ENCODE measurements at regions not wholly inside any gene's neighbourhood (a gene's known extent, or its start where the extent isn't known, plus 50 kb on each side); places are given as distances from the start of the nearest gene placed in this dataset.
A peak's percentile ranks its signal among the peaks of the same experiment; 100 is the strongest.

DNA sequence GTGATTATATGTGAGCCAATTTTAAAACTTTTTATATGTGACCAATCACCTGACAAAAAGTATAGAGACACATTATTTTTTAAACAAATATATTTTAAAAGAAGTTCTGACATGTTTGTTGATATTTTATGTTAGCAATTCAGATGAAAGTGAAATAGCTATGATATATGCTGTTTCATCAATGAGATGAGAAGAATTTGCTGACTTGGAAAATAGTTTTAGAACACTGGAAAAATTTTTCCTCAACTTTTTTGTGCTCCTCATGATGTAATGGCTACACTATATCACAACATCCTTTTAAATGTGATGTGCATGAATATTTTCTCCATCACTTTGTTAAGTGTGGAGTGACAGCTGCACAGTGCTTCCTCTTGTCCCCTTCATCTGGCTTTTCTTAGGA lies 434.0 kb downstream of the PLCL1 start:
- Histone ChIP-seq H3K27me3 (no peaks in the 10 kb centered on the region), H3K27ac (no peak overlapping the region), H3K9me3 (replicated peaks) (no peaks in the 10 kb centered on the region), H3K4me3 (no peak overlapping the region), H3K36me3 (no peaks in the 10 kb centered on the region), H3K4me1 (no peaks in the 10 kb centered on the region)
- DNase-seq = no peak

DNA sequence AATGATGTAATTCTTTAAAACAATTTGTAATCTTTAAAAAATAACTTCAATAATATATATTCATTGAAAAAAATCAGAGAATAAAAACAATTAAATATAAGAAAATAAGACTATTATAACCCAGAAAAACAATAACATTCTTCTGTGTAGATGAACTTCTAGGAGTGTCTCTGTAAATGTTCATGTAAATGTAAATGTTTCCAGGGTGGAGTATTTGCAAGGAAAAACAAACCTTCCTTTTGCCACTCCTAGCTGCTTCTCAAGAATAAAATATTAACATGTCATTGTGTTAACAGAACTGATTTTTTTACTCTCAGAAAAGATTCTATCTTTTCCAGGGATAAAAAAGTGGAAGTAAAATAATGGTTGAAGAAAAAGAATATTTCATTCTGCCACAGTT lies 431.9 kb downstream of the PLCL1 start:
- Histone ChIP-seq H3K27ac (no peak overlapping the region), H3K4me1 (no peaks in the 10 kb centered on the region), H3K4me3 (no peak overlapping the region), H3K27me3 (no peaks in the 10 kb centered on the region), H3K9me3 (replicated peaks) (no peaks in the 10 kb centered on the region), H3K36me3 (no peaks in the 10 kb centered on the region)
- DNase-seq = no peak

DNA sequence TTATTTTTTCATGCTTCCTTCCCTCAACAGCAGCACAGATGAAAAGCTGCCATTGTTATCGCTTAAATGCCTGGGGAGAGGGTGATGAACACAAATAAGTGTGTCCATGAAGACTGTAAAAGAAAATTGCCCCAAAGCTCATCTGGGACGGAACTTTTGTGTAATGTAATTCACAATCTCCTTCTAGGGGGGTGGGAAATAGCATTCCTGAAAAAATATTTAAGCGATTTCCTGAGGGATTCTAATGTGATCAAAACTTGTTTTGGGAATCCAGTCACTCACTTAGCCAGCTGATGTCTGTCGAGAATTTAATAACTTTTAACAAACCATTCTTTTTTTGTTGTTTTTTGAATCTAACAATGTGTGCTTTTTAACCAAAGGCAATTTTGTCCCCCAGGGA lies 427.9 kb downstream of the PLCL1 start:
- H3K9me3 ChIP-seq (replicated peaks) = no peaks in the 10 kb centered on the region
- no peak for DNase-seq
- no peak overlapping the region for H3K27ac ChIP-seq
- H3K4me1 ChIP-seq = no peaks in the 10 kb centered on the region
- no peak overlapping the region for H3K4me3 ChIP-seq
- no peaks in the 10 kb centered on the region for H3K36me3 ChIP-seq
- H3K27me3 ChIP-seq = no peaks in the 10 kb centered on the region

DNA sequence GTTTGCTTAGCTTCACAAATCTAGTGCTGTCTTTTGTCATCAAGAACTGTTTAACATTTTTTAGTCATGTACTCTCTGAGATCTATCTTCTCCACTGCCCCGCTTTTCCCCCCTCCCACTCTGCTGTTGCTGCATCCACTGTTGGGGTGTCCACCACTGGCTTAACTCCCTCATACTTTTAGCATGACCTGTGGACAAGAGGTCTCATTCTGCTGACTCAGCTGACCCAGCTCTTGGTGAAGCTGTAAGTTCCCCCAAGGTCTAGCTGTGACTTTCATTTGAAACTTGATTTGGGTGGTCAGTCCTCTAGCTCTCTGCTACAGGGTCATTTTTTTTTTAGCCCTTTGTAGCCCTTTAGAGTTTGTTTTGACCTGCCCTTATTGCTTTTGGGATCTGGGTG lies 427.2 kb downstream of the PLCL1 start:
- DNase-seq = no peak
- Histone ChIP-seq H3K27me3 (no peaks in the 10 kb centered on the region), H3K9me3 (replicated peaks) (no peaks in the 10 kb centered on the region), H3K4me1 (no peaks in the 10 kb centered on the region), H3K36me3 (no peaks in the 10 kb centered on the region), H3K27ac (no peak overlapping the region), H3K4me3 (no peak overlapping the region)

DNA sequence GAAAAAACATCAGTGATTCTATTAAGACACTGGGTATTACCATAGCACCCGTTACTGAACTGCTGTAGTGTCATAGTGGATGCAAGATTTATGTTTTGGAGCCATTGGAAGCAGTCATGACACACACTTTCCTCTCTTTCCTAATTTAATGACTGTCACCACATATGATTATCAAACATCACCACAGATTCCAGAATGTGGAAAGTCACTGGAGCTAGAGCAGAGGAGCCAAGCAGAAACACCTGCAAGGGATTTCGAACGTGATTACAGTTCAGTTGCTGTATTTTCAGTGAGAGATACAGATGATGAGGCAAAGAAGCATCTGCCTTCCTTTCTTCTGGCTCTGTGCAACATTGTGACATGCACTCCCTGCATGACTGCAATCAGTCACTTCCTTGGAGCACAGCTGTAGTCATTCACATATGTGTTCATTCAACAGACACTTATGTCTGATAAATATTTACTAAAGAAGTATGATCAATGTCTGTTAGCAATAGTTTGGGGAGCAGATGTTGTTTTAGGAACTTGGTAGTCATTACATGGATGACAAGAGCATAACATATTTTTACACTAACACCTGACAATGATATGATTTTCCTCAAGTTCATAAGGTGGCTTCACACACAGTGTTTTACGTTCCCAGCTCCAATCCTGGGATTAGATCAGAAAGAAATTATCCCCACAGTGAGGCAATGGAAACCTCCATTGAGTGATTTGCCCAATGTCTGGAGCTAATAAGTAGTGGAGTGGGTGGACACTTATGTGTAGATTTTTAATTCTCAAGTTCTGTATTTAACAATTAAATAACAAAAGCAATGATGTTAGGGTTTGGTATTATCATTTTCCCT lies 416.6 kb downstream of the PLCL1 start:
- Histone ChIP-seq H3K27ac (no peak overlapping the region), H3K36me3 (no peaks in the 10 kb centered on the region), H3K4me1 (no peaks in the 10 kb centered on the region), H3K4me3 (no peak overlapping the region), H3K27me3 (no peaks in the 10 kb centered on the region), H3K9me3 (replicated peaks) (no peaks in the 10 kb centered on the region)
- DNase-seq = no peak

DNA sequence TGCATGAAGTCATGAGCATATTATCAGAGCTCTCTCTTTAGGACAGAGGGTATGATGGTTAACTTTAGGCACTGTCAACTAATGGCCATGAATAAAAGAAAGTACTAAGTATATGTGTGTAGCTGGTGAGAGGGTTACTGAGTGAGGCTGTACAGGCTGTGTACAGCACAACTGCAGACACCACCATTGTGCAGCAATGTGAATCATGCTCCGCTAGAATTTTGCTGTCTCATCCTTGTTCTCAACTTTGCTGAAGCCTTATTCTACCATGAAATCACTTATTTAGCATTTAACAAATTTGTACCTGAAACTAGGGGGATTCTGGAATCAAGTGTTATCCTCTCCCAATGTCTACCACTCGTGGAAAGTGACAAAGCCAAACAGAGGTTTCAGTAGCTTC lies 414.9 kb downstream of the PLCL1 start:
- H3K36me3 ChIP-seq = no peaks in the 10 kb centered on the region
- DNase-seq = no peak
- no peaks in the 10 kb centered on the region for H3K9me3 ChIP-seq (replicated peaks)
- no peak overlapping the region for H3K4me3 ChIP-seq
- H3K4me1 ChIP-seq = no peaks in the 10 kb centered on the region
- no peak overlapping the region for H3K27ac ChIP-seq
- no peaks in the 10 kb centered on the region for H3K27me3 ChIP-seq

DNA sequence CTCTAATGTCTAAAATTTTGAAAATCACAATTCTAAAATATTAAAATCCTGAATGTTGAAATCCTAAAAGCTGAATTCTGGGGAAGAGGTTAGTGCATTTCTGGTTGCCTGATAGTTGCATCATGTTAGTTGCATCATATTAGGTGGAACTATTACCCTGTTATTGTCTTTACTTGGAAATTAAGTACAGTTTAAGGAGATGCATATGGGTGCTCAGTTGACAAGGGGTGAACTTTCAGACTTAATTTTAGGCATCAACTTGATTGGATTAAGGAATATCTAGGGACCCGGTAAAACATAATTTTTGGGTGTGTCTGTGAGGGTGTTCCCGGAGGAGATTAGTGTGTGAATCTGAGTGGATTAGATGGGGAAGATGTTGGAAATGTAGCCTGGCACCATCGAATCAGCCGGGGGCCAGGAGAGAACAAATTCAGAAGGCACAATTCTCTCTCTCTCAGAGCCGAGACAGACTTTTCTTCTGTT lies 409.8 kb downstream of the PLCL1 start:
- Histone ChIP-seq H3K27ac (no peak overlapping the region), H3K36me3 (no peaks in the 10 kb centered on the region), H3K4me3 (no peak overlapping the region), H3K27me3 (no peaks in the 10 kb centered on the region), H3K9me3 (replicated peaks) (no peaks in the 10 kb centered on the region), H3K4me1 (no peaks in the 10 kb centered on the region)
- no peak for DNase-seq

DNA sequence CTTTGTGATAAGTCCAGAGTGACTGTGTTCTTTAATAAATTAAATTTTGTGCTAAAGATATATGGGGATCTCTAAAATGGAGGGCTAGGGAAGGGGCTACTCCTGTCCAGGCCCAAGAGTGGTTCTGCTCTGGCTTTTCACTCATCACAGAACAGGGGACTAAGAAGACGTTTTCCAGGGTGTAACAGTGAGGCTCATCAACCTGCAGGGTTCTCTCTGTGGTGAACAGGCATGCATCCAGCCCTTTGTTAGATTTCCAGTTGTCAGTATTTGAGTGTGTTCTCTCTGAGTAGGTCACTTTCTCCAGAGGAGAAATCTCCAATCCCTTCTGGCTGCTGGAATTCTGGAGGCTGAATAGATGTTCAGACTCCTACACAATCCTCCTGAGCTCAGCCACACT lies 408.9 kb downstream of the PLCL1 start:
- Histone ChIP-seq H3K36me3 (no peaks in the 10 kb centered on the region), H3K27me3 (no peaks in the 10 kb centered on the region), H3K27ac (no peak overlapping the region), H3K4me3 (no peak overlapping the region), H3K9me3 (replicated peaks) (no peaks in the 10 kb centered on the region), H3K4me1 (no peaks in the 10 kb centered on the region)
- no peak for DNase-seq

DNA sequence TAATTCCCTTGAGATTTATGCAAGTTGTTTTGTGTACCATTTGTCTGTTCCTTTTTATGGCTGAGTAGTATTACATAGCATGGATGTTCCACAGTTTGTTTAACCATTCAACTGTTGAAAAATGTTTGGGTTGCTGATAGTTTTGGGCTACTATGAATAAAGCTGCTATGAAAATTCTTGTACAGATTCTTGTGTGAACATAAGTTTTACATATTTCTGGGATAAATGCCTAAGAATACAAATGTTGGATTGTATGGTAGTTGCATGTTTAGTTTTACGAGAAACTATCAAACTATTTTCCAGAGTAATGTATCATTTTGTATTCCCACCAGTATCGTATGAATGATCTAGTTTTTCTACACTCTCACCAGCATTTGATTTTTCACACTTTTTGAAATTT lies 407.3 kb downstream of the PLCL1 start:
- no peak overlapping the region for H3K4me3 ChIP-seq
- H3K27me3 ChIP-seq = no peaks in the 10 kb centered on the region
- no peak overlapping the region for H3K27ac ChIP-seq
- no peaks in the 10 kb centered on the region for H3K4me1 ChIP-seq
- no peak for DNase-seq
- H3K36me3 ChIP-seq = no peaks in the 10 kb centered on the region
- no peaks in the 10 kb centered on the region for H3K9me3 ChIP-seq (replicated peaks)

DNA sequence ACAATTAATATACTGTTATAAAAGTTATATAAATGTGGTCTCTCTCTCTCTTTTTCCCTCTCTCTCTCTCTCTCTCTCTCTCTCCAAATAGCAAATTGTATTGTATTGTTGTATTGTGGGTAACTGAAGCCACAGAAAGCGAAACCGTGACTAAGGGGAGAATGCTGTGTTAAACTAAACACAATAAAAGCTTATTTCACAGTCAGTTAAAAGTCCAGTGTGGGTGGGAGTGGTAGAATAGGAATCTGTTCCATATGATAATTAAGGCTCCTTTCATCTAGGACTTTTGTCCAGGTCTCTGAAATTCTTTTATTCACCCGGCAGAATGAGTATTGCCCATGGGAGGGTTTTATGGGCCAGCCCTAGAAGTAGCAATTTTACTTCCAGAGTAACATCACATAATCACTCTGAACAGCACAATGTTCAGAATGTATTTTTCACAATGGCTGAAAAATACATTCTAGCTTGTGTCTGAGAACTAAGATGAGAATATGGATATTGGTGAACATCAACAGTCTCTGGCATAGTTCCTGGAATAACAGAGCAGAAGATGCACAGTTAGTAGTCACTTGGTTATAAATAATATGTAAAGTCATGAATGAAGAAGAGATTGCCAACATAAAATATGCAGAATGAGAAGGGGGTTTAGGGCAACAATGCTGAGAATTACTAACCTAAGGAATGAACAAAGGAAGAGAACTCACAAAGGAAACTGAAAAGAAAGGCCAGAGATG lies 399.1 kb downstream of the PLCL1 start:
- Histone ChIP-seq H3K4me1 (no peaks in the 10 kb centered on the region), H3K27ac (no peak overlapping the region), H3K27me3 (no peaks in the 10 kb centered on the region), H3K9me3 (replicated peaks) (no peaks in the 10 kb centered on the region), H3K36me3 (no peaks in the 10 kb centered on the region), H3K4me3 (no peak overlapping the region)
- DNase-seq = peak in 1 of 2 experiments; percentile 11
